ENCODE measurements at regions not wholly inside any gene's neighbourhood (a gene's known extent, or its start where the extent isn't known, plus 50 kb on each side); places are given as distances from the start of the nearest gene placed in this dataset.

GRCh38 chr16:17773698-17774101 lies 302.9 kb upstream of the XYLT1 start:
- Histone ChIP-seq H3K9ac (ENCODE audit: low read length) (no peak overlapping the region), H3K4me1 (ENCODE audit: low read length) (no peaks in the 10 kb centered on the region), H3K79me2 (ENCODE audit: low read length) (no peaks in the 10 kb centered on the region), H2AFZ (ENCODE audit: low read length) (no peak overlapping the region), H3K4me2 (ENCODE audit: low read depth, low read length) (no peak overlapping the region), H3K36me3 (replicated peaks; ENCODE audit: insufficient read depth, low read length) (no peaks in the 10 kb centered on the region), H3F3A (ENCODE audit: insufficient read depth, low read length) (no peaks in the 10 kb centered on the region), H3K4me3 (ENCODE audit: low read length) (no peak overlapping the region), H3K9me3 (replicated peaks; ENCODE audit: insufficient read depth, low read length) (no peaks in the 10 kb centered on the region), H3K27ac (ENCODE audit: low read length) (no peak overlapping the region), H4K20me1 (ENCODE audit: insufficient read depth, low read length) (no peaks in the 10 kb centered on the region), H3K9me2 (replicated peaks; ENCODE audit: insufficient read depth, low read length) (no peaks in the 10 kb centered on the region), H3K27me3 (replicated peaks; ENCODE audit: insufficient read depth, low read length) (no peaks in the 10 kb centered on the region)
- TF ChIP-seq, protein P1, sequence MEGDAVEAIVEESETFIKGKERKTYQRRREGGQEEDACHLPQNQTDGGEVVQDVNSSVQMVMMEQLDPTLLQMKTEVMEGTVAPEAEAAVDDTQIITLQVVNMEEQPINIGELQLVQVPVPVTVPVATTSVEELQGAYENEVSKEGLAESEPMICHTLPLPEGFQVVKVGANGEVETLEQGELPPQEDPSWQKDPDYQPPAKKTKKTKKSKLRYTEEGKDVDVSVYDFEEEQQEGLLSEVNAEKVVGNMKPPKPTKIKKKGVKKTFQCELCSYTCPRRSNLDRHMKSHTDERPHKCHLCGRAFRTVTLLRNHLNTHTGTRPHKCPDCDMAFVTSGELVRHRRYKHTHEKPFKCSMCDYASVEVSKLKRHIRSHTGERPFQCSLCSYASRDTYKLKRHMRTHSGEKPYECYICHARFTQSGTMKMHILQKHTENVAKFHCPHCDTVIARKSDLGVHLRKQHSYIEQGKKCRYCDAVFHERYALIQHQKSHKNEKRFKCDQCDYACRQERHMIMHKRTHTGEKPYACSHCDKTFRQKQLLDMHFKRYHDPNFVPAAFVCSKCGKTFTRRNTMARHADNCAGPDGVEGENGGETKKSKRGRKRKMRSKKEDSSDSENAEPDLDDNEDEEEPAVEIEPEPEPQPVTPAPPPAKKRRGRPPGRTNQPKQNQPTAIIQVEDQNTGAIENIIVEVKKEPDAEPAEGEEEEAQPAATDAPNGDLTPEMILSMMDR (IDR thresholded peaks at IDR 0.05; ENCODE audit: low read length): no peak
- TF ChIP-seq EZH2 (optimal IDR thresholded peaks at IDR 0.05; ENCODE audit: low read depth, low read length): no peak
- no peak for TF ChIP-seq EZH2phosphoT487 (IDR thresholded peaks at IDR 0.05; ENCODE audit: low read length)
- no peak for DNase-seq

- Histone ChIP-seq H3K36me3 (replicated peaks; ENCODE audit: insufficient read depth, low read length) (no peaks in the 10 kb centered on the region), H3K9me2 (replicated peaks; ENCODE audit: insufficient read depth, low read length) (no peaks in the 10 kb centered on the region), H2AFZ (ENCODE audit: low read length) (no peak overlapping the region), H3K9me3 (replicated peaks; ENCODE audit: insufficient read depth, low read length) (no peaks in the 10 kb centered on the region), H3K4me2 (ENCODE audit: low read depth, low read length) (no peak overlapping the region), H3K79me2 (ENCODE audit: low read length) (no peaks in the 10 kb centered on the region), H3K27me3 (replicated peaks; ENCODE audit: insufficient read depth, low read length) (no peaks in the 10 kb centered on the region), H3K4me1 (ENCODE audit: low read length) (peaks cover 7% of the 10 kb centered on the region), H3K27ac (ENCODE audit: low read length) (no peak overlapping the region), H3K9ac (ENCODE audit: low read length) (no peak overlapping the region), H4K20me1 (ENCODE audit: insufficient read depth, low read length) (no peaks in the 10 kb centered on the region), H3F3A (ENCODE audit: insufficient read depth, low read length) (peaks cover 7% of the 10 kb centered on the region; the same call in 1 of the 2 replicates), H3K4me3 (ENCODE audit: low read length) (no peak overlapping the region)
- TF ChIP-seq EZH2phosphoT487 (IDR thresholded peaks at IDR 0.05; ENCODE audit: low read length) (no peak), EZH2 (optimal IDR thresholded peaks at IDR 0.05; ENCODE audit: low read depth, low read length) (no peak)
- TF ChIP-seq, protein P1 (IDR thresholded peaks at IDR 0.05; ENCODE audit: low read length): no peak
- no peak for DNase-seq
Observed at GRCh38 chr16:17770104-17770503, 299.3 kb upstream of the XYLT1 start.

DNA sequence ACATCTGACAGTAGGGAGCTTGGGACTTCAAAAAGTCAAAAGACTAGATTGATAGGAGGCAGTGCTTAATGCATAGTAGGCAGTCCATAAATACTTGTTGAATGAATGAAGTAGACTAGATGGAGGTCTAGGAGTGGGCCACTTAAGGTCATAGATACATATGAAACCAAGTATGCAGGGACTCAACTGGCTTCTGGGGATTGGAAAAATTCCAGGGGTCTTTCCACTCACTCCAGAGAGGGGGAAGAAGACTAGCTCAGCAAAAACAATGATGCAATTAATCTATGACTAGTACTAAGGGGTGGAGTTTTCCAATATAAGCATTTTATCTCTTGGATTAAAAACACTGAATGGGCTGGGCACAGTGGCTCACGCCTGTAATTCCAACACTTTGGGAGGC lies 298.3 kb upstream of the XYLT1 start:
- Histone ChIP-seq H3K27ac (ENCODE audit: low read length) (no peak overlapping the region), H3K79me2 (ENCODE audit: low read length) (no peaks in the 10 kb centered on the region), H4K20me1 (ENCODE audit: insufficient read depth, low read length) (no peaks in the 10 kb centered on the region), H3K27me3 (replicated peaks; ENCODE audit: insufficient read depth, low read length) (no peaks in the 10 kb centered on the region), H2AFZ (ENCODE audit: low read length) (no peak overlapping the region), H3F3A (ENCODE audit: insufficient read depth, low read length) (peaks cover 7% of the 10 kb centered on the region; the same call in 1 of the 2 replicates), H3K4me3 (ENCODE audit: low read length) (no peak overlapping the region), H3K36me3 (replicated peaks; ENCODE audit: insufficient read depth, low read length) (no peaks in the 10 kb centered on the region), H3K9ac (ENCODE audit: low read length) (no peak overlapping the region), H3K4me1 (ENCODE audit: low read length) (peaks cover 9% of the 10 kb centered on the region), H3K4me2 (ENCODE audit: low read depth, low read length) (no peak overlapping the region), H3K9me2 (replicated peaks; ENCODE audit: insufficient read depth, low read length) (no peaks in the 10 kb centered on the region), H3K9me3 (replicated peaks; ENCODE audit: insufficient read depth, low read length) (no peaks in the 10 kb centered on the region)
- no peak for DNase-seq
- TF ChIP-seq EZH2 (optimal IDR thresholded peaks at IDR 0.05; ENCODE audit: low read depth, low read length) (no peak), EZH2phosphoT487 (IDR thresholded peaks at IDR 0.05; ENCODE audit: low read length) (no peak)
- TF ChIP-seq, protein P1 (IDR thresholded peaks at IDR 0.05; ENCODE audit: low read length): no peak

Measured in MM.1S (cell line).